ENCODE measurements at regions not wholly inside any gene's neighbourhood (a gene's known extent, or its start where the extent isn't known, plus 50 kb on each side); places are given as distances from the start of the nearest gene placed in this dataset.

GRCh38 chr1:91589437-91589836 lies 88.8 kb downstream of the CDC7 start:
- TF ChIP-seq EP300 (IDR thresholded peaks at IDR 0.05) (no peak), CTCF (IDR thresholded peaks at IDR 0.05) (no peak), POLR2AphosphoS5 (IDR thresholded peaks at IDR 0.05) (no peak)

Data from upper lobe of left lung (tissue), 4 donors.